ENCODE measurements at regions not wholly inside any gene's neighbourhood (a gene's known extent, or its start where the extent isn't known, plus 50 kb on each side); places are given as distances from the start of the nearest gene placed in this dataset.

GRCh38 chr4:97238956-97239666 is 904.2 kb downstream of the STPG2 start:
- TF ChIP-seq EGR1 (IDR thresholded peaks at IDR 0.05): no peak
- no peak for TF ChIP-seq RAD21 (IDR thresholded peaks at IDR 0.05; ENCODE audit: low read depth)
- TF ChIP-seq NFIC (IDR thresholded peaks at IDR 0.05): no peak
- peak; percentile 57; the same call in 1 of the 2 replicates for TF ChIP-seq EP300 (IDR thresholded peaks at IDR 0.05; ENCODE audit: borderline replicate concordance)
- TF ChIP-seq CEBPB (IDR thresholded peaks at IDR 0.05): peak; percentile 89
- TF ChIP-seq TCF12 (IDR thresholded peaks at IDR 0.05; ENCODE audit: low read depth): peak; percentile 80
- peak; percentile 46; the same call in 1 of the 2 replicates for TF ChIP-seq TEAD4 (IDR thresholded peaks at IDR 0.05)
- TF ChIP-seq, protein P1, sequence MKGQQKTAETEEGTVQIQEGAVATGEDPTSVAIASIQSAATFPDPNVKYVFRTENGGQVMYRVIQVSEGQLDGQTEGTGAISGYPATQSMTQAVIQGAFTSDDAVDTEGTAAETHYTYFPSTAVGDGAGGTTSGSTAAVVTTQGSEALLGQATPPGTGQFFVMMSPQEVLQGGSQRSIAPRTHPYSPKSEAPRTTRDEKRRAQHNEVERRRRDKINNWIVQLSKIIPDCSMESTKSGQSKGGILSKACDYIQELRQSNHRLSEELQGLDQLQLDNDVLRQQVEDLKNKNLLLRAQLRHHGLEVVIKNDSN (IDR thresholded peaks at IDR 0.05): no peak
- no peak for TF ChIP-seq REST (IDR thresholded peaks at IDR 0.05; ENCODE audit: low read depth)
- TF ChIP-seq FOXM1 (IDR thresholded peaks at IDR 0.05; ENCODE audit: borderline replicate concordance, low read depth): peak; percentile 34; the same call in 1 of the 2 replicates
- no peak for TF ChIP-seq ZBTB7A (IDR thresholded peaks at IDR 0.05; ENCODE audit: low read depth)
- TF ChIP-seq, protein P2, sequence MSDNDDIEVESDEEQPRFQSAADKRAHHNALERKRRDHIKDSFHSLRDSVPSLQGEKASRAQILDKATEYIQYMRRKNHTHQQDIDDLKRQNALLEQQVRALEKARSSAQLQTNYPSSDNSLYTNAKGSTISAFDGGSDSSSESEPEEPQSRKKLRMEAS (IDR thresholded peaks at IDR 0.05): no peak

GRCh38 chr4:97239667-97239997 is 903.6 kb downstream of the STPG2 start:
- TF ChIP-seq FOXM1 (IDR thresholded peaks at IDR 0.05; ENCODE audit: borderline replicate concordance, low read depth): no peak
- TF ChIP-seq EP300 (IDR thresholded peaks at IDR 0.05; ENCODE audit: borderline replicate concordance): no peak
- no peak for TF ChIP-seq YY1 (IDR thresholded peaks at IDR 0.05; ENCODE audit: low read depth)
- TF ChIP-seq, protein P1 (IDR thresholded peaks at IDR 0.05): no peak
- no peak for TF ChIP-seq REST (IDR thresholded peaks at IDR 0.05; ENCODE audit: low read depth)

- TF ChIP-seq, protein P1 (IDR thresholded peaks at IDR 0.05): no peak
- TF ChIP-seq EP300 (IDR thresholded peaks at IDR 0.05; ENCODE audit: borderline replicate concordance) (no peak), EGR1 (IDR thresholded peaks at IDR 0.05) (no peak), CEBPB (IDR thresholded peaks at IDR 0.05) (no peak), TAF1 (IDR thresholded peaks at IDR 0.05; ENCODE audit: low read depth) (no peak), TEAD4 (IDR thresholded peaks at IDR 0.05) (no peak), RAD21 (IDR thresholded peaks at IDR 0.05; ENCODE audit: low read depth) (no peak), YY1 (IDR thresholded peaks at IDR 0.05; ENCODE audit: low read depth) (no peak), TCF12 (IDR thresholded peaks at IDR 0.05; ENCODE audit: low read depth) (no peak), NFIC (IDR thresholded peaks at IDR 0.05) (no peak), ZBTB7A (IDR thresholded peaks at IDR 0.05; ENCODE audit: low read depth) (no peak), FOXM1 (IDR thresholded peaks at IDR 0.05; ENCODE audit: borderline replicate concordance, low read depth) (no peak), CREB1 (IDR thresholded peaks at IDR 0.05; ENCODE audit: low read depth) (no peak), REST (IDR thresholded peaks at IDR 0.05; ENCODE audit: low read depth) (no peak)
- TF ChIP-seq, protein P2 (IDR thresholded peaks at IDR 0.05): no peak
Observed at GRCh38 chr4:97252615-97253154, 890.6 kb downstream of the STPG2 start.

GRCh38 chr4:97262769-97263168 is 880.5 kb downstream of the STPG2 start:
- TF ChIP-seq NFIC (IDR thresholded peaks at IDR 0.05) (no peak), TEAD4 (IDR thresholded peaks at IDR 0.05) (no peak)

All from Ishikawa (cell line).